NCI-H2227 (cell line): ENCODE measurements at regions not wholly inside any gene's neighbourhood (a gene's known extent, or its start where the extent isn't known, plus 50 kb on each side); places are given as distances from the start of the nearest gene placed in this dataset.
A peak's percentile ranks its signal among the peaks of the same experiment; 100 is the strongest.

Experiments
- DNase-seq: peaks from one replicate; lab custom pipeline; 2025; ENCODE audit not compliant: unreplicated experiment; lab: John Stamatoyannopoulos, UW

DNA sequence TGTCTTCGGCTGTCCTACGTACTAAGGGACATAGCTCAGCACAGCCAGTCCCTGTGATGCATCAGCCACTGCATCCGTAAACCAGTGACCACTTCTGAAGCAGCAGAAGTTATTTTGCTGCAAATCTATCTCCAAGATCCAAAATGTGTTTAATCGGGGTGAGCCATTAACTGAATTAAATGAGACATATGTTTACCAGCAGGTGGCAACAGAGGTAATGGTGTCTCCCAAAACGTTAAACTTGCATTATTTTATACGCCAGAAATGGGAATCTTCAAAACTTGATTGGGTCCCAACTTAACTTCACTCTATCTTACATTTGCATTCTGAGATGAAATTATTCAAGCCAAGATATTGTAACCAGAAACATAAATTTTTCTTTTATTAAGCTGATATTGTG lies 75.3 kb upstream of the BOC start:
- DNase-seq = no peak

DNA sequence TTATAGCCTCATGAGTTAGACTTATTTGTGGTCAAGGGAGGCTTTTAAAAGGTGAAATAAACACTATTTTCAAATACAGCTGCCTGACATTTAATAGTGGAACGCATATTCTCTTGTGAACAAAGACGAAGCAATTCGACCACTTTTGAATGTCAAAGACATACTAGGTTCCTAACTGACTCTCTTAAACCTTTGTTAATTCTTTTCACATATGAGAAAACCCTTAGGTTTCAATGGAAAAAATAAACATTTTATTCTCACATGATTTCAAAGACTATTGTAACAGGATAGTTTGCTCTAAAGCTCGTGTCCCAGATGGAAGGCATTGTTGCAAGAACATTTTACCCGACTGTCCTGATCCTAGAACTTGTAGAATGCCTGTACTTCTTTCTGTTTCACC lies 74.8 kb upstream of the BOC start:
- DNase-seq = no peak

DNA sequence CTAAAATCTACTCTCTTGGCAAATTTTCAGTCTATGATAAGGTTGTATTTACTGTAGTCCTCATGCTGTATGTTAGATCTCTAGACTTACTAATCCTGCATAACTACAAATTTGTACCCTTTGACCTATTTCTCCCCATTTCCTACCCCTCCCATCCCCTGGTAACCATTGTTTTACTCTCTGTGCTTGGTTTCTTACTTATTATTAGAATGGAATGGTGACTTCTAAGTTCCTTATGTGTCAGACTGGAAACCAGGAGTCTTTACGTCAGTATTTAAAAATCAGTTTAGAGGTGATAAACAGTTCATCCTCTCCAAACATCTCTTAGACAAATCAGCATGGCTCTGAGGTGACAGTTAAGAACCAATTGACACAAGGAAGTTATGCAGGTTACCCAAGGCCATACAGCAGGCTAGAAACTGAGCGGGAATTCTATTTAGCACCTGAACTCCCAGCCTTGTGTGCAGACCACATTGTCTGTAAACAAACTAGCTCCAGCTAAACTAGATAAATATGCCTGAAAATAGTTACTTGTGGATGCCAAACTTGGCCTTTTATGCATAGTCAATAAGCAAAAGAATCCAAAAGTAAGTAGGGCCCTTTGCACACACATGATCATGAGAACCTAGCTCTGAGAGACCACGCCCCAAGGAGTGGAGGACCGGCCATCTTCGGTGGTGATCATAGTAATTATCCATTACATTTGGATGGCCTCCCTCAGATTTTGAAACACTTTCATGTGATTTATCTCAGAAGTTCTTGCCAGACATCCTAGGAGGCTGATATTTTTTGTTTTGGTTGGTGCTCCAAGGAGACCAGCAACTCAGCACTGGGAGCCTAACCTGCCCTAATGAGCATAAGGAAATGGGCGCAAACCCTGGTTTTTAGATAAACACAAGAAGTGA lies 72.3 kb upstream of the BOC start:
- DNase-seq = no peak

DNA sequence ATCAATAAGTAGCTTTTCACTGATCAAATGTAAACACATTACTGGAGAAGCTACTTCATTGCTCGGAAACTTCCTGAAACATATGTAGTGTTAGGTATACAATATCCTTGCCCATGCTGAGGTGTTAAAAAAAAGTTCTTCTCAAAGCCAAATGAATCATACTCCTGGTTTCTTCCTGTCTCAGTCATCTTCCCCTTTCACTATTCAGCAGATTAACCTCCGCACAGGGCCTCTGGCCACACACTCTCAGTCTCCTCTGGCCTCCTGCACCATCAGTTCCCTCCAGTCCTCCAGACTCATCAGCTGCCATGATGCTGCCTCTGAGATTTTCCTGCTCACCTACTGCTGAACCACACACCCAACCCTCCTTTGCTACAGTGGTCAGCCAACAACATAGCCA lies 70.5 kb upstream of the BOC start:
- no peak for DNase-seq

DNA sequence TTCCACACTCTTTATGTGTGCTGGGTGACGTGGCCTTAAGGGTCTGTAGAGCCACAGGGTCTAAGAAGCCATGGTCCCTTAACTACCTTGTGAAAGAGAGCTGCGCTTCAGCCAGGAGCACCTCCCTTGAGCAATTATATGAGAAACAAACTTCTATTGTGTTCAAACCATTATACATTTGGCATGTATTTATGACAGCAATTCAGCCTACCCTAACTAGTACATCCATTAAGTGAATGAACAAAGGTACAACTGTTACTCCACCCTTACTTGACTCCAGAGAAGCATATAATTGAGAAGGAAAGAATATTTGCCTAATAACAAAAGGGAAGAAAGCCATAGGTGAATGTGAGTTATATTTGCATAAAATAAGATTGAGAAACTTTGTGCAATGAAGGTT lies 69.8 kb upstream of the BOC start:
- DNase-seq = no peak

DNA sequence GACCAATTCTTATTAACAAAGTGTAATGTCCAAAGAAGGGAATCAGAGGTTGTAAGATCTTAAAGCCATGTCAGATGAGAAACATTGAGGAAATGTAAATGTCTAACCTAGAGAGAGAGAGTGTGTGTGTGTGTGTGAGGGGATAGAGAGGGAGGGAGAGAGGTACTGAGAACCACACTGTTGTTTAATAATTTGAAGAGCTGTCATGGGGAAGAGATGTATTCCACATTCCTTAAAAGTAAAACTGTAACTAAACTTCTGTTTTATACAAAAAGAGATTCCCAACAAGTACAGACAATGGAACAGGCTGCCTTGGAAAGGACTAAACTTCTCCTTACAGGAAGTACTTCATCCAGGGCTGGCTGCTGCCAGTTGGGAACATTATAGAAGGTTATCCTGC lies 68.9 kb upstream of the BOC start:
- no peak for DNase-seq

DNA sequence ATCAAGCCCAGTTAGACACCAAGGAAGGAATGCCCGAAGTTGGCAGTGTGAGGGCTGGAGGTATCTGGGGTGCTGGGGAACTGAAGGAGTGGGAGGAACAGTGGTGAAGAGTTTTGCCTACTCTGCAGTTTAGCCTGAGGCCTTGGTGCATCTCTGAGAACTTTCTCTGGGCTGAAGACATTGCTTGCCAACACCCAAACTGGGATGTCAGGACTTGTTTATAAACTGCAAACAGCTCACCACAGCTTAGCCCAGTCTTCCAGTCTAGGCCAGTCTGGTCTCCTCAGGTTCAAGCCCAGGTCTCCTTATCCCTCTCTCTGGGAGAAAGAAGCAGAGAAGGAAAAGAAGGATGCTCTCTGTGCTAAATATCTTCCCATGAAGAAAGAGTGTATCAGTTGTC lies 68.0 kb upstream of the BOC start:
- DNase-seq = no peak

DNA sequence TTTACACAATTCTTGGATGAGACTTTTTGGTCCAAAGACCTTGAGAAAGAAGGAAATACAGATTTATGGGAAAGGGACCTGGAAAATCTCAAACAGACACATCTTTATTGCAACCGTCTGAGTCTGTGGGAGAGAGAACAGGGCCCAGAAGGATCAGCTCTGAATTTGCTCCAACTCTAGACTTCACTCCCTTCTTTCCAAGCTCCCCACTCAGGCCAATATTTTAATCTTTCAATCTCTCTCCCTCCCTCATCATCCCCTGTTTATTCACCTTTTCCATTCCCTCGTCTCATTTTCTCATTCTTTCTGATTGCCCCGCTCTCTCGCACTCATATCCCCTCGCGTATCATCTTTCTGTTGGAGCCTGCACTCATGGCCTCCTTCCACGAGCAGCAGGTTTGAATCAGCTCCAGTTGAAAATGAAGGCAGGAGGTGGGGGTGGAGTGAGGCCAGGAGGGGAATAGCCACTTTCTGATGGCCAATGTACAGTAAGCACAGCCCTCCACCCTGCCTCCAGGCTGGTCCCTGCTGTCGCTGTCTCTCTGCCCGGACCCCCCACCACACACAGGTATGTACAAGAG lies 63.6 kb upstream of the BOC start:
- no peak for DNase-seq

DNA sequence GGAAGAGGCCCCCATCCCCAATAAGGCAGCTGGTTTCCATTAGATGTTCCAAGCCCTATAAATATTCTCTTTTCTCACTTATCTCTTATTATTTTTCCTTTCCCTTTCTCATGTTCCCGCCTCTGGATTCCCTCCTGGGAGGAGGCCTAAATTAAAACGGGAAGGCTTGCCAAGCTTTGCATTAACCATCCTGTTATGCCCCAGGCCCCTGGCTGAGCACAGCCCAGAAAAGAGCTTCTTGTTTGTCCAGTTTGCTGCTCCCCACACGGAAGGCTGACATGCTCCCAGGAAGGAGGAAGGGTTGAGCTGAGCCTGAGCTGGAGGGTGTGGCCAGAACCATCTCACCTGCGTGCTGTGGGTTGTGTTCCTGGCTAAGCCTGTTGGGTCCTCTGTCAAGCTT lies 63.1 kb upstream of the BOC start:
- DNase-seq = no peak

DNA sequence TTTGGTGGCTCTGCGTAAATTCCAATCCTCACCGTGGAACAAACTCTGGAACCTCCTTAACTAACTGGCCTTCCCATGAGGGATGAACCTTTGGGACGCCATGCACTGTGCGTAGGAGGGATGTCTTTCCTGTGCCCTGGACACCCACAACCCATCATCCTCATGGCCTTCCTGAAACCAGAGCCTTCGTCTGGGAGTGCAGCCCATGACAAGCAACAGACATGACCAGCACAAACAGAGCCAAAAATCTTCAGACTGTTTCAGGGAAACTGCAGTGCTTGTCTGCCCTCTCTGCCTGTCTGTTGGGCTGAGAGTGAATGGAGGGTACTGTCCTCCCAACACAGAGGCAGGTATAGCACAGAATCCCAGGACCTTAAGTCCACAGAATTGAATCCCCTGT lies 61.1 kb upstream of the BOC start:
- DNase-seq = no peak

DNA sequence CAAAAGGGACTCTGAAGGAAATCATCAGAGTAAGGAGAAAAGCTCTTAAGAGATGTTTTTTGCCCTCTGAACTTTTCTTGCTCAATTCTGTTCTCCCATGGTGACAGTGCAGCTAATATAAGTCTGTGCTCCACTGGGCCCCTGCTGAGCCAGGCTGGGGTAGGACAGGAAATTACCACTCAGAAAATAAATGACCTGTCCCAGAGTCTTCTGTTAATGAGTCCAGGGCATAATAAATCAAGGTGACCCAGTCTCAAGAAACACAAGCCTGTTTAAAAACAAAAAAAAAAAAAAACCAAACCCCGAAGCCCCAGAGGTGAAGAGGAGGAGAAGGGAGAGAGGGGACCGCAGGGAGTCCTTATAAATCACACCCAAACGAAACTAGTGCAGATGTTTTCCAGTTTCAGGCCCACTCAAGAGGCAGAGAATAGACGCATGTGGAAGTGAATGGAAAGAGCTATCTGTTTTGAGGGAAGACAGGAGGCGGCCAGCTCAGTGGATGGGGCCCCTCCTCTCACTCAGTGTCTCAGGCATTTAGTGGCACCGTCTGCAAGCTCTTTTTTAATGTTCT lies 59.8 kb upstream of the BOC start:
- peak; percentile 43 for DNase-seq

DNA sequence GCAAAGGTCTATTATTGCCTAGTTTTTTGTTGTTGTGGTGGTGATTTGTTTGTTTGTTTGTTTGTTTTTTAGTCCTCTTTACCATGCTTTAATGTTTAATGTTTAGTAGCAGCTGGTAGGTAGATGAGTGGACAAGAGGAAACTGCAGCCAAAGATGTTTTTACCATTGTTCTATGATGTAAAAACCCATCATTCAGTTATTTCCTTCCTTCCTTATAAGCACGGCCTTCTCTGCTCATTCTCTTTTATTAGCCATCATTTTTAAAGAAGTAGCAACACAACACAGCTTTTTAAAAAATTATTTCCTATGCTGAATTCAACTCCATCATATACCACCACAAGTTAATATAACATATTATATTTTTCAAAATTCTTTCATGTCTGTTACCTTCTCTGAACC lies 58.5 kb upstream of the BOC start:
- no peak for DNase-seq

DNA sequence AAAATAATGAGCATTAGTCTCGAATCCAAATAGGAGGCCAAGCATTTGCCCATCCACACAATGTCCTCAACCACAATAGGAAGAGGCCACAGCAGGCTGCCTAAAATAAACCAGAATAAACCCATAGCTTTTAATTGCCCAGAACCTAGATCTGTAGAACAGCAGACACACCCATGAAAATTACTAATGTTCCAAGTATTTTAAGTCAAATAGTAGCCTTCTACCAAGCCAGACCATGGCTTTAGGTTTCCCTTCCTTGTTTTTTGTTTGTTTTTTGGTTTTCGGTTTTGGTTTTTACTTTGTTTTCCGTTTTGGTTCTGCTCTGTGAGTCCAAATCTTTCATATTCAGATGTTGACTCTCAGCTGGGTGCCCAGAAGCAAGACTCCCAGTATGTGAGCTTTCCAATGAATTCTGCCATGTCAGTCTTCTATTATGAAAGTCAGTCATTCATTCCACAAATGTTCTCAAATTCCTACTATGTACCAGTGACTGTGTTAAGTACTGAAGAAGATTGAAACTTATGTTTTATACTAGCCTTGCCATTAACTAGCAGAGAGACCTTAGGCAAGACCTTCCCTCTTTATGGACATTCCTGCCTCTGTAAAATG lies 57.8 kb upstream of the BOC start:
- no peak for DNase-seq

DNA sequence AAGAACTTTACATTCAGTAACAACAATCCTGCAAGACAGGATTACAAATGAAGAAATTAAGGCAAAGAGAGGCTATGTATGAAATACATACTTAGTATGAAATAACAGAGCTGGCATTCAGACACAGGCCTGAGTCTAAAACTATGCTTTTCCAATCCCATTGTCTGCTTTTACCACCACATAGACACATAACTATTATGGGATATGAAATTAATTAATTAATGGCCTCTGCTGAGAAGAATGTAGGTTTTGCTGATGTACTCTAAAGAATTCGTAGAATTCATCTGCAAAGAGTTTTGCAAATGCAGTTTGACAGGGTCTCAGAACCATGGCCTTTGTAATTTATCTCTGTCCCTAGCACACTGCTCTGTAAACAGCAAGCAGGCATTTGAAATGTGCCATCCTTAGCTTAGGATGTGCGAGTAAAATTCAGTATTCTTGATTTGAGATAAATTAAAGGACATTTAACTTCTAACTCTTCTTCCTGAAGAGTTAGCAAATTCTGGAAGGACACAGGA lies 54.5 kb upstream of the BOC start:
- no peak for DNase-seq

DNA sequence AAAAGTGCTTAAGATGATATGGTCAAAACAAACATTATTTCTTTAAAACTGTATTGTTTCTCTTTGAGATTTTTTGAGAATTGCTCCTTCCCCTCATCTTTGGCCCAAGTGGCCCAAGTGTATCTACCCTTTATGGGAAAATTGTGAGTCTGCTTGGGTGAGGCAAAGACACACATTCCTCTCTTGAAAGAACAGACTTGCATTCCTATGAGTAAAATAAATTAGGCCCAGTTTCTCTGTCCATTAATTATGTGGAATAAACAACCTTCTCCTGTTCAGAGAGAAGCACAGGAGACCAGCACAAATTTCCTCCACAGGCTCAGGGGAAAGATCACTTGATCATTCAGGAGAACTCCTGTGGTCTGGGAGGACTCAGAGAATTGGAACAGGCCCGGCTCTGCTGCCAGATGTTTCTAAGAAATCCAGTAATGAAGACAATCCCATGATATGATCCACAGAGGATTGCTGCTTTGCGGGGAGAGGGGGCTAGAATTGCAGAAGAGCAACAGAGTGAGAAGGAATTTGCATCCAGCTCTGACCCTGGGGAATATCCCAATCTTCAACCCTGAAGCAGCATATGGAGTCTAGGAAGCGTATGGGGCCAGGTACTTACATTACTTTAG lies 53.8 kb upstream of the BOC start:
- DNase-seq = no peak

DNA sequence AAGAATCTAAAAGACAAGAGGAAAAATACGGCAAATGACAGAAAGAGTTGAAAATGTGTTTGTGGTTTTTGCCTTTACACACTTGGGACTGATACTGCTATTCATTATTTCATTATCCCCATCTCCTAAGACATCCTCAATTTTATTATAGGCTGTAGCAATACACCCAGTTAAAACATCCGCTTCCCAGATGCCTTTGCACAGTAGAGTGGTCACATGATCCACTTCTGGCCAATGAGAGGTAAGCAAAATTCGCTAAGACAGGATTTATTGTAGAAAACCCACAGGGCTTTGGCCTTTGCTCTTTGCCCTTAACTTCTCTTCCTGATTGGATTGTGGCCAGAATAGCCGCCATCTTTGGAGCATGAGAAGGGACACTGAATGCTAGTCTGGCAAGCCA lies 53.2 kb upstream of the BOC start:
- no peak for DNase-seq
